Right lobe of liver (tissue), 4 donors: ENCODE measurements at regions not wholly inside any gene's neighbourhood (a gene's known extent, or its start where the extent isn't known, plus 50 kb on each side); places are given as distances from the start of the nearest gene placed in this dataset.

Experiments used
- CTCF ChIP-seq, 4 donors: fragments of 200-600 bp in 3 of 4; fragments of 450-650 bp in 1 of 4; IDR thresholded peaks; one replicate each; pipeline versions ENCODE4 v1.5.1 to v1.8.0; 2016 to 2022; ENCODE audit warnings: antibody characterized with exemption in 4 of 4, mild to moderate bottlenecking in 2 of 4
- POLR2A ChIP-seq: fragments of 450-650 bp; IDR thresholded peaks from one replicate; pipeline ENCODE4 v1.6.1; 2017; ENCODE audit warnings: antibody characterized with exemption, mild to moderate bottlenecking
- donor health status: DM: no; HTN: no; CAD: no.
- donor health status: DM: no; HTN: no; CAD: no.
- donor health status: DM: no; HTN: yes; CAD: no.

DNA sequence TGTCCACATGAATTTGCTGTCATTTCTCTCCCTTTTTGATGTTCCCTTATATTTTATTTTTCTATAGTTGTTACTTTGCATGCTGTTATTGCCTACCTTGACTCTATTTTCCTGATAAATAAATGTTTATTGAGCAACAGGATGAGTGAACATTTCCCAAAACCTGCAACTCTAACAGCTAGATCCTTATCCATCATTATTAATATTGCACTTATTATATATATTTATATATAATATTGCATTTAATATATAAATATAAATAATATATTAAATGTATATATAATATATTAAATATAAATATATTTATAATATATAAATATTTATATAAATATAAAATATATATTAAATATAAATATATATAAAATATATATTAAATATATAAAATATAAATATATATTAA, 436.1 kb upstream of the MMADHC start:
- TF ChIP-seq CTCF (IDR thresholded peaks at IDR 0.05) (no peak), POLR2A (no peak)
